Duodenal mucosa (tissue), 2 donors: ENCODE measurements at regions not wholly inside any gene's neighbourhood (a gene's known extent, or its start where the extent isn't known, plus 50 kb on each side); places are given as distances from the start of the nearest gene placed in this dataset.

ENCODE experiments used
- H3K27ac ChIP-seq: one replicate; pipeline ENCODE4 v1.7.0; 2013; ENCODE audit warnings: low read depth, low read length
- H3K27me3 ChIP-seq, 2 donors: one replicate each; pipeline ENCODE4 v1.7.0; 2013; ENCODE audit warnings: low read length in 2 of 2, control low read depth in 1 of 2; ENCODE audit not compliant: insufficient read depth in 2 of 2, control insufficient read depth in 1 of 2
- H3K36me3 ChIP-seq, 2 donors: one replicate each; pipeline ENCODE4 v1.7.0; 2013; ENCODE audit warnings: low read length in 2 of 2, control low read depth in 1 of 2; ENCODE audit not compliant: insufficient read depth in 2 of 2, control insufficient read depth in 1 of 2
- H3K4me1 ChIP-seq, 2 donors: one replicate each; pipeline ENCODE4 v1.7.0; 2013; ENCODE audit warnings: low read length in 2 of 2, control low read depth in 1 of 2; ENCODE audit not compliant: insufficient read depth in 2 of 2, control insufficient read depth in 1 of 2
- H3K4me3 ChIP-seq, 2 donors: one replicate each; pipeline ENCODE4 v1.7.0; 2013; ENCODE audit warnings: low read length in 2 of 2, low read depth in 1 of 2
- H3K9ac ChIP-seq, 2 donors: one replicate each; pipeline ENCODE4 v1.7.0; 2013; ENCODE audit warnings: low read length in 2 of 2, low read depth in 1 of 2
- H3K9me3 ChIP-seq, 2 donors: one replicate each; pipeline ENCODE4 v1.7.0; 2013; ENCODE audit warnings: low read length in 2 of 2, control low read depth in 1 of 2; ENCODE audit not compliant: control insufficient read depth in 1 of 2

DNA sequence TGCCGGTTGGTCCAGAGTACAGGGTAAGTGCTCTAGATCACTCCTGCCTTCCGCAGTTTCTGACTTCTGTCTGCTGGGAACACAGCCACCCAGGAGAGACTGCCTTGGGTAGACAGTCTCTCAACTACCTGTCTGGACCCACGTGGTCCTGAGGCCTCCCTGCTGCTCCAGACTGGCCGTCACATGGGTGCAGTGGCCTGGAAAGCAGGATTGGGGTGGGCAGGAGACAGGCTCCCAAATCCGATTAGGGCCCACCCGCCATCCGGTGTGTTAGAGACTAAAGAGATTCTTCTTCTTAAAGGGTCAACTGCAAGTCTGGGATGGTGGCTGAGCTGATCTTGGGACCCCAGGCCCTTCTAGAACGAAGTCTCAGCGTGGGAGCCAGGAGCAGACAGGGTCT, 105.5 kb downstream of the EBNA1BP2 start:
- no peak overlapping the region for H3K27ac ChIP-seq

GRCh38 chr1:43065616-43066399, 106.3 kb downstream of the EBNA1BP2 start:
- Histone ChIP-seq H3K27ac (no peak overlapping the region), H3K4me1 (peaks cover 0 to 3% of the 10 kb centered on the region in 2 donors)

More for the DNA sequence above, 105.5 kb downstream of the EBNA1BP2 start:
- H3K4me1 ChIP-seq, result peaks cover 0 to 3% of the 10 kb centered on the region in 2 donors
- H3K4me3 ChIP-seq, result no peak overlapping the region
- H3K36me3 ChIP-seq, result no peaks in the 10 kb centered on the region
- no peak overlapping the region for H3K9ac ChIP-seq
- H3K27me3 ChIP-seq, result peaks cover 0 to 6% of the 10 kb centered on the region in 2 donors
- no peaks in the 10 kb centered on the region for H3K9me3 ChIP-seq

GRCh38 chr1:43065191-43065590, 106.5 kb upstream of the SLC2A1 start:
- Histone ChIP-seq H3K4me1 (peaks cover 0 to 3% of the 10 kb centered on the region in 2 donors), H3K9me3 (no peaks in the 10 kb centered on the region), H3K27ac (no peak overlapping the region), H3K4me3 (no peak overlapping the region), H3K27me3 (peaks cover 0 to 6% of the 10 kb centered on the region in 2 donors), H3K36me3 (no peaks in the 10 kb centered on the region), H3K9ac (no peak overlapping the region)

More at GRCh38 chr1:43065616-43066399, 106.3 kb downstream of the EBNA1BP2 start:
- no peak overlapping the region for H3K9ac ChIP-seq
- peaks cover 0 to 6% of the 10 kb centered on the region in 2 donors for H3K27me3 ChIP-seq
- H3K9me3 ChIP-seq, result no peaks in the 10 kb centered on the region
- no peak overlapping the region for H3K4me3 ChIP-seq
- no peaks in the 10 kb centered on the region for H3K36me3 ChIP-seq

GRCh38 chr1:43063394-43064219, 104.9 kb upstream of the SLC2A1 start:
- H3K27ac ChIP-seq, result no peak overlapping the region
- peaks cover 0 to 3% of the 10 kb centered on the region in 2 donors for H3K4me1 ChIP-seq
- no peak overlapping the region for H3K9ac ChIP-seq
- no peak overlapping the region for H3K4me3 ChIP-seq
- H3K27me3 ChIP-seq, result peaks cover 0 to 6% of the 10 kb centered on the region in 2 donors
- no peaks in the 10 kb centered on the region for H3K36me3 ChIP-seq
- H3K9me3 ChIP-seq, result no peaks in the 10 kb centered on the region

DNA sequence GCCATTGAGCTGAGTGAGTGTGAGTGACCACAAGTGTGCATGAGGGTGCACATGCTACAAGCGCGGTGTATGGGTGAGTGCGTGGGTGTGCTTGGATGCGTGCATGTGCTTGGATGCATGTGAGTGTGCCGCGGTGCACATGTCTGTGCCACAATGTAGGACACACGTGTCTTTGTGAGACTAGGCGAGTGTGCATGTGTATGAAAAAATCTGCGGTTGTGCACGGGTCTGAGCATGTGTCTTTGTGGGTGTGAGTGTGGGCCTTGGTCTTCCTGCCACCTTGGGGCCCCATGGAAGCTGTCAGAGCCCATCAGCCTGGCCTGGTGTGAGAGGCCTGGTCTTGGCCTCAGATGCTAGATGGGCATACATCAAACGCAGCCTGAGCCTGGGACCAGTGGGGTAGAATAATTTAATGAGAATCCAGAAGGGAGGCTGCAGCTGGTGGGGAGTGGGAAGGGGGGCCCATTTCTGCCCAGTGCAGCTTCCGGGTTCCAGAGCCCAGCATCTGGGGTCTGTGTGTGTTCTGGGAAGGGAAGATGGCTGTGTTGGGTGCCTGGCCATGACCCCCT, 103.9 kb upstream of the SLC2A1 start:
- H3K36me3 ChIP-seq, result no peaks in the 10 kb centered on the region

DNA sequence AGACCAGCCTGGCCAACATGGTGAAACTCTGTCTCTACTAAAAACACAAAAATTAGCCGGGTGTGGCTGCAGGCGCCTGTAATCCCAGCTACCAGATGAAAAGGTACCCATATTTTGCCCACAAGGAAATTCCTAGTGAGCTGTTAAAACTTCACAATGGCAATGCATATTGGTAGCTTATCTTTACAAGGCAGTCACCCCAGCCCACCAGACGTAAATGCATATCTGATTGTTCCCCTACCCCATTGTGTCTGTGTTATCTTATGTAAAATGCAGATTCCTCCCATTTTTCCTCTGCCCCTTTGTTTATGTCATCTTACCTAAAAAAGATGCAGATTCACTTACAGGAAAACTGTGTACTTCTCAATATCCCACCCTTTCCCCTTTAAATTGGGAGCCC, 103.1 kb upstream of the SLC2A1 start:
- Histone ChIP-seq H3K36me3 (no peaks in the 10 kb centered on the region), H3K9me3 (no peaks in the 10 kb centered on the region), H3K4me3 (no peak overlapping the region), H3K9ac (no peak overlapping the region), H3K4me1 (no peaks in the 10 kb centered on the region), H3K27me3 (no peaks in the 10 kb centered on the region), H3K27ac (no peak overlapping the region)

More for the DNA sequence above, 103.9 kb upstream of the SLC2A1 start:
- Histone ChIP-seq H3K27ac (no peak overlapping the region), H3K4me1 (no peaks in the 10 kb centered on the region), H3K9ac (no peak overlapping the region), H3K4me3 (no peak overlapping the region), H3K9me3 (no peaks in the 10 kb centered on the region), H3K27me3 (peaks cover 0 to 6% of the 10 kb centered on the region in 2 donors)

- H3K27ac ChIP-seq, result no peak overlapping the region
- H3K27me3 ChIP-seq, result no peaks in the 10 kb centered on the region
- no peak overlapping the region for H3K4me3 ChIP-seq
- H3K9me3 ChIP-seq, result no peaks in the 10 kb centered on the region
- no peaks in the 10 kb centered on the region for H3K36me3 ChIP-seq
- H3K9ac ChIP-seq, result no peak overlapping the region
- no peaks in the 10 kb centered on the region for H3K4me1 ChIP-seq
Measured at GRCh38 chr1:43059640-43060574, 101.2 kb upstream of the SLC2A1 start.

GRCh38 chr1:43058545-43059360, 100.1 kb upstream of the SLC2A1 start:
- Histone ChIP-seq H3K9me3 (no peaks in the 10 kb centered on the region), H3K4me3 (no peak overlapping the region), H3K27ac (no peak overlapping the region), H3K9ac (no peak overlapping the region), H3K36me3 (no peaks in the 10 kb centered on the region), H3K4me1 (no peaks in the 10 kb centered on the region), H3K27me3 (no peaks in the 10 kb centered on the region)

DNA sequence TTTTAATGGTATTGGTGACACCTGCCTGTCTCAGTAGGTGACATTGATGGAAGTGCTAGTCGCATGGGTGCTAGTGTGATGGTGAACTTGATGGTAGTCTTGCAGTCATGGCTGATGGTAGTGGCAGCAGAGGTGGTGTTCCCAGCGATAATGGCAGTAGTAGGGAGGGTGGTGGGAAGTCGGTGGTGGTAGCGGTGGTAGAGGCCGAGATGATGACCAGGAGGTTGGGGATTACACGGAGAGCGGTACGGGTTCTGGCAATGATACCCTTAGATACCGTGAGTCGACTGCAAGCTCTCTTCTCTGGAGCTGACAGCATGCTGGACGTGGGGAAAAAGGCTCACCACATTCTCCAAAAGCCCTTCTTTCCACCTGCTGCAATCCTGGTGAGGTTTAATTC, 99.4 kb upstream of the SLC2A1 start:
- Histone ChIP-seq H3K27me3 (no peaks in the 10 kb centered on the region), H3K9ac (no peak overlapping the region), H3K9me3 (no peaks in the 10 kb centered on the region), H3K36me3 (no peaks in the 10 kb centered on the region), H3K4me1 (no peaks in the 10 kb centered on the region), H3K4me3 (no peak overlapping the region), H3K27ac (no peak overlapping the region)
